GM12878 (cell line): ENCODE measurements at regions not wholly inside any gene's neighbourhood (a gene's known extent, or its start where the extent isn't known, plus 50 kb on each side); places are given as distances from the start of the nearest gene placed in this dataset.

Source experiments
- ATAC-seq: fragments of 200-7000 bp; cut with Tn5 transposase; 3 replicates; pipeline ENCODE4 v1.9.1; 2020; ENCODE audit warnings: mild to moderate bottlenecking, moderate library complexity
- BruUV-seq: library from RNA; stranded (reverse); fragments of 400-500 nt; replicated peaks from 2 replicates; lab custom pipeline; 2021; lab: Mats Ljungman, UMichigan
- CTCF ChIA-PET: fragments of 300-600 bp; sonication (Branson Sonifier 250); formaldehyde crosslinking; extraction: SDS; loops from one replicate; lab custom pipeline; 2021; ENCODE audit warnings: inconsistent platforms; lab: Yijun Ruan, JAX
- POLR2A ChIA-PET: fragments of 350-600 bp; formaldehyde crosslinking; extraction: SDS; loops from one replicate; lab custom pipeline; 2021; ENCODE audit warnings: inconsistent platforms; lab: Charles Lee
- RAD21 ChIA-PET: fragments of 300-600 bp; sonication (Branson Sonifier 250); formaldehyde crosslinking; loops from one replicate; lab custom pipeline; 2023; ENCODE audit warnings: antibody characterized with exemption; ENCODE audit not compliant: unreplicated experiment; lab: Charles Lee
- SMC1A ChIA-PET: fragments of 300-600 bp; sonication (Branson Sonifier 250); formaldehyde crosslinking; loops from one replicate; lab custom pipeline; 2023; ENCODE audit not compliant: unreplicated experiment, uncharacterized antibody; lab: Charles Lee
- DNase-seq: peaks from one replicate; pipeline ENCODE4 v3.0.0-alpha.2; 2011; ENCODE audit warnings: low read depth, low spot score
- FAIRE-seq: peaks from 3 replicates; lab custom pipeline; 2011; peaks lifted over from hg19 to GRCh38; lab: Jason Lieb, UNC
- H2AFZ ChIP-seq: 2 replicates; pipeline ENCODE4 v1.6.0; 2011; ENCODE audit warnings: low read depth, low read length, control low read depth; ENCODE audit not compliant: control insufficient read depth
- H3K27ac ChIP-seq: 2 replicates; pipeline ENCODE4 v1.5.1; 2011; ENCODE audit warnings: control low read depth; ENCODE audit not compliant: control insufficient read depth, insufficient read depth
- H3K27me3 ChIP-seq, 2 experiments: replicated peaks in 1 of 2; 2 replicates each; pipeline versions ENCODE4 v1.6.0 to v1.6.1; 2011; ENCODE audit warnings: low read length in 1 of 2; ENCODE audit not compliant: control insufficient read depth in 2 of 2, insufficient read depth in 2 of 2
- H3K36me3 ChIP-seq, 2 experiments: 2 replicates each; pipeline ENCODE4 v1.5.1; 2011; ENCODE audit warnings: low read length in 1 of 2; ENCODE audit not compliant: control insufficient read depth in 2 of 2, insufficient read depth in 2 of 2
- H3K4me1 ChIP-seq: 2 replicates; pipeline ENCODE4 v1.6.1; 2011; ENCODE audit warnings: mild to moderate bottlenecking, low read length, moderate library complexity, mixed read lengths; ENCODE audit not compliant: control insufficient read depth, insufficient read depth
- H3K4me2 ChIP-seq: 2 replicates; pipeline ENCODE4 v1.6.0; 2011; ENCODE audit warnings: control low read depth; ENCODE audit not compliant: control insufficient read depth, insufficient read depth
- H3K4me3 ChIP-seq: fragments of 200-600 bp; sonication (generic); 2 replicates; pipeline ENCODE4 v1.5.1; 2016
- H3K79me2 ChIP-seq: 2 replicates; pipeline ENCODE4 v1.6.0; 2011; ENCODE audit warnings: low read length; ENCODE audit not compliant: control insufficient read depth, insufficient read depth
- H3K9ac ChIP-seq: 2 replicates; pipeline ENCODE4 v1.8.0; 2011; ENCODE audit warnings: low read length, control low read depth, mixed read lengths; ENCODE audit not compliant: control insufficient read depth, insufficient read depth
- H3K9me3 ChIP-seq: replicated peaks from 3 replicates; pipeline ENCODE4 v1.5.1; 2011; ENCODE audit warnings: mild to moderate bottlenecking, low read length; ENCODE audit not compliant: control insufficient read depth, insufficient read depth
- H4K20me1 ChIP-seq: 2 replicates; pipeline ENCODE4 v1.6.0; 2011; ENCODE audit not compliant: control insufficient read depth, insufficient read depth
- CBFB ChIP-seq: IDR thresholded peaks from 2 replicates; pipeline ENCODE4 v1.6.1; 2016; ENCODE audit warnings: antibody characterized with exemption, low read depth
- CREB1 ChIP-seq: IDR thresholded peaks from 2 replicates; pipeline ENCODE4 v1.6.1; 2012; ENCODE audit warnings: low read depth, mild to moderate bottlenecking, inconsistent platforms
- KDM1A ChIP-seq: fragments of 200-600 bp; sonication (generic); IDR thresholded peaks from 2 replicates; pipeline ENCODE4 v1.6.1; 2016; ENCODE audit warnings: borderline replicate concordance
- MXI1 ChIP-seq: fragments of 150-350 bp; IDR thresholded peaks from 2 replicates; pipeline ENCODE4 v1.6.1; 2011; ENCODE audit warnings: low read depth, mild to moderate bottlenecking, inconsistent platforms, low read length, improper control_type of control experiment
- NR2F1 ChIP-seq: fragments of 450-650 bp; conservative IDR thresholded peaks from 2 replicates; pipeline ENCODE4 v1.6.1; 2017; ENCODE audit warnings: mild to moderate bottlenecking
- RCOR1 ChIP-seq: conservative IDR thresholded peaks from 2 replicates; pipeline ENCODE4 v1.6.1; 2012; ENCODE audit warnings: low read depth, low read length, improper control_type of control experiment
- SIN3A ChIP-seq: IDR thresholded peaks from 2 replicates; pipeline ENCODE4 v1.6.1; 2012; ENCODE audit warnings: low read depth, low read length, improper control_type of control experiment
- SPI1 ChIP-seq: IDR thresholded peaks from 2 replicates; pipeline ENCODE4 v1.6.1; 2011; ENCODE audit warnings: low read depth, mild to moderate bottlenecking, low read length, moderate library complexity, borderline replicate concordance; ENCODE audit not compliant: insufficient read depth
- WRNIP1 ChIP-seq: IDR thresholded peaks from 2 replicates; pipeline ENCODE4 v1.6.1; 2011; ENCODE audit warnings: low read depth, low read length, improper control_type of control experiment, borderline replicate concordance
- ZNF217 ChIP-seq: fragments of 450-650 bp; IDR thresholded peaks from 2 replicates; pipeline ENCODE4 v1.6.1; 2017; ENCODE audit warnings: antibody characterized with exemption, mild to moderate bottlenecking
- WGBS: methylation state at CpG from one replicate; pipeline ENCODE4 v1.1.6; 2016; ENCODE audit warnings: low lambda C conversion rate; ENCODE audit not compliant: insufficient replicate concordance, insufficient coverage; ENCODE audit errors: missing lambda C conversion rate; 5-methylcytosine and 5-hydroxymethylcytosine counted together
- in situ Hi-C: fragments of 300-500 bp; cut with MboI; formaldehyde crosslinking; loops from 9 replicates; pipeline ENCODE4 v1.14.3; 2018; ENCODE audit warnings: mixed read lengths
- intact Hi-C: fragments of 100-400 bp; cut with micrococcal nuclease; formaldehyde crosslinking; loops from one replicate; pipeline ENCODE4 v1.14.2; 2022; ENCODE audit not compliant: unreplicated experiment
- TF ChIP-seq, protein P1 (sequence below): fragments of 150-350 bp; IDR thresholded peaks from 2 replicates; pipeline ENCODE4 v1.6.1; 2016; ENCODE audit warnings: low read depth, low read length
- TF ChIP-seq, protein P2 (sequence below): fragments of 450-650 bp; IDR thresholded peaks from 2 replicates; pipeline ENCODE4 v1.6.1; 2014; ENCODE audit warnings: mild to moderate bottlenecking
- TF ChIP-seq, protein P3 (sequence below): fragments of 450-650 bp; IDR thresholded peaks from 2 replicates; pipeline ENCODE4 v1.6.1; 2018; ENCODE audit warnings: borderline replicate concordance, mild to moderate bottlenecking; ENCODE audit not compliant: partially characterized antibody
- TF ChIP-seq, protein P4 (sequence below): fragments of 450-650 bp; IDR thresholded peaks from 2 replicates; pipeline ENCODE4 v1.6.1; 2018; ENCODE audit warnings: mild to moderate bottlenecking, low read depth, moderate library complexity; ENCODE audit not compliant: partially characterized antibody

DNA sequence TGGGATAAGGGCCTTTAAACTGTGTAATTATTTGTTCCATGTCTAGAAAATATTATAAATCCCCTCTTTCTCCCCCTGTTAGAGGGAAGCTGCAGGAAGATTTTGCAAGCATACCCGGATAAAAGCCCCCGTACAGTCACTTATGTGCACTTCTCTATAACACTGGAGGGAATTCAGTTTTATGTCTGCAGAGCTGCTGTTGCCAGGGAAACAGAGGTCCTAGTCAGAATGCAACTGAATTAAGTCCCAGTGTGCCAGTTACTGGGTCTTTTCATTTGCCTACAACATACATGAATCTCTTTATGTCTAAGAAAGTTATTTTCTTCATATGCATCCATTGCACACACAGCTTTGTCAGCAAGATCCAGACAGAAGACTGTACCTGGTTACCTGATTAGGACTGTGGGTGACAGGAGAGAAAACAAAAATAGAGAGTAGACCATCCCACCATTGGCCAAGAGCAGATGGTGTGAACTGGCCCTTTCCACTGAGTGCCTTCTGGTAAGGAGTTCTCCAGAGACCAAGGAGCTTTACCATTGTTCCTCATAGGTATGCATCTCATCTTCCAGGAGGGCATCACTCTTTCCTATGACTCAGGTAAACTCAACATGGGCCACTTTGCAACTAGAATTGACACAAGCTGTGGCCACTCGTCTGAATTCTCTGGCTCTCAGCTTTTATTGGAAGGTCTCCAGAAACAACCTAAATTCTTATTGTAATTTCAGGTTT lies 180.8 kb upstream of the PHACTR1 start:
- 12% methylated on average over 3 of the region's 3 CpGs for WGBS
- intact Hi-C loops = no loop called here
- SMC1A ChIA-PET = interaction anchor here (1.2 kb wide), 1 partner anchor 31 kb away, joined by 4 read pairs; no protein-coding TSS in a partner anchor
- TF ChIP-seq RCOR1 = no peak
- TF ChIP-seq KDM1A = no peak
- TF ChIP-seq NR2F1 = no peak
- TF ChIP-seq MXI1 = no peak
- TF ChIP-seq CREB1 = no peak
- no peak for TF ChIP-seq WRNIP1
- TF ChIP-seq, protein P1, sequence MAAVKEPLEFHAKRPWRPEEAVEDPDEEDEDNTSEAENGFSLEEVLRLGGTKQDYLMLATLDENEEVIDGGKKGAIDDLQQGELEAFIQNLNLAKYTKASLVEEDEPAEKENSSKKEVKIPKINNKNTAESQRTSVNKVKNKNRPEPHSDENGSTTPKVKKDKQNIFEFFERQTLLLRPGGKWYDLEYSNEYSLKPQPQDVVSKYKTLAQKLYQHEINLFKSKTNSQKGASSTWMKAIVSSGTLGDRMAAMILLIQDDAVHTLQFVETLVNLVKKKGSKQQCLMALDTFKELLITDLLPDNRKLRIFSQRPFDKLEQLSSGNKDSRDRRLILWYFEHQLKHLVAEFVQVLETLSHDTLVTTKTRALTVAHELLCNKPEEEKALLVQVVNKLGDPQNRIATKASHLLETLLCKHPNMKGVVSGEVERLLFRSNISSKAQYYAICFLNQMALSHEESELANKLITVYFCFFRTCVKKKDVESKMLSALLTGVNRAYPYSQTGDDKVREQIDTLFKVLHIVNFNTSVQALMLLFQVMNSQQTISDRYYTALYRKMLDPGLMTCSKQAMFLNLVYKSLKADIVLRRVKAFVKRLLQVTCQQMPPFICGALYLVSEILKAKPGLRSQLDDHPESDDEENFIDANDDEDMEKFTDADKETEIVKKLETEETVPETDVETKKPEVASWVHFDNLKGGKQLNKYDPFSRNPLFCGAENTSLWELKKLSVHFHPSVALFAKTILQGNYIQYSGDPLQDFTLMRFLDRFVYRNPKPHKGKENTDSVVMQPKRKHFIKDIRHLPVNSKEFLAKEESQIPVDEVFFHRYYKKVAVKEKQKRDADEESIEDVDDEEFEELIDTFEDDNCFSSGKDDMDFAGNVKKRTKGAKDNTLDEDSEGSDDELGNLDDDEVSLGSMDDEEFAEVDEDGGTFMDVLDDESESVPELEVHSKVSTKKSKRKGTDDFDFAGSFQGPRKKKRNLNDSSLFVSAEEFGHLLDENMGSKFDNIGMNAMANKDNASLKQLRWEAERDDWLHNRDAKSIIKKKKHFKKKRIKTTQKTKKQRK = no peak
- TF ChIP-seq, protein P2, sequence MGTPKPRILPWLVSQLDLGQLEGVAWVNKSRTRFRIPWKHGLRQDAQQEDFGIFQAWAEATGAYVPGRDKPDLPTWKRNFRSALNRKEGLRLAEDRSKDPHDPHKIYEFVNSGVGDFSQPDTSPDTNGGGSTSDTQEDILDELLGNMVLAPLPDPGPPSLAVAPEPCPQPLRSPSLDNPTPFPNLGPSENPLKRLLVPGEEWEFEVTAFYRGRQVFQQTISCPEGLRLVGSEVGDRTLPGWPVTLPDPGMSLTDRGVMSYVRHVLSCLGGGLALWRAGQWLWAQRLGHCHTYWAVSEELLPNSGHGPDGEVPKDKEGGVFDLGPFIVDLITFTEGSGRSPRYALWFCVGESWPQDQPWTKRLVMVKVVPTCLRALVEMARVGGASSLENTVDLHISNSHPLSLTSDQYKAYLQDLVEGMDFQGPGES = no peak
- TF ChIP-seq SIN3A = no peak
- TF ChIP-seq, protein P3, sequence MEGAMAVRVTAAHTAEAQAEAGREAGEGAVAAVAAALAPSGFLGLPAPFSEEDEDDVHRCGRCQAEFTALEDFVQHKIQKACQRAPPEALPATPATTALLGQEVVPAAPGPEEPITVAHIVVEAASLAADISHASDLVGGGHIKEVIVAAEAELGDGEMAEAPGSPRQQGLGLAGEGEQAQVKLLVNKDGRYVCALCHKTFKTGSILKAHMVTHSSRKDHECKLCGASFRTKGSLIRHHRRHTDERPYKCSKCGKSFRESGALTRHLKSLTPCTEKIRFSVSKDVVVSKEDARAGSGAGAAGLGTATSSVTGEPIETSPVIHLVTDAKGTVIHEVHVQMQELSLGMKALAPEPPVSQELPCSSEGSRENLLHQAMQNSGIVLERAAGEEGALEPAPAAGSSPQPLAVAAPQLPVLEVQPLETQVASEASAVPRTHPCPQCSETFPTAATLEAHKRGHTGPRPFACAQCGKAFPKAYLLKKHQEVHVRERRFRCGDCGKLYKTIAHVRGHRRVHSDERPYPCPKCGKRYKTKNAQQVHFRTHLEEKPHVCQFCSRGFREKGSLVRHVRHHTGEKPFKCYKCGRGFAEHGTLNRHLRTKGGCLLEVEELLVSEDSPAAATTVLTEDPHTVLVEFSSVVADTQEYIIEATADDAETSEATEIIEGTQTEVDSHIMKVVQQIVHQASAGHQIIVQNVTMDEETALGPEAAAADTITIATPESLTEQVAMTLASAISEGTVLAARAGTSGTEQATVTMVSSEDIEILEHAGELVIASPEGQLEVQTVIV = no peak
- TF ChIP-seq SPI1 = no peak
- TF ChIP-seq CBFB = no peak
- TF ChIP-seq, protein P4, sequence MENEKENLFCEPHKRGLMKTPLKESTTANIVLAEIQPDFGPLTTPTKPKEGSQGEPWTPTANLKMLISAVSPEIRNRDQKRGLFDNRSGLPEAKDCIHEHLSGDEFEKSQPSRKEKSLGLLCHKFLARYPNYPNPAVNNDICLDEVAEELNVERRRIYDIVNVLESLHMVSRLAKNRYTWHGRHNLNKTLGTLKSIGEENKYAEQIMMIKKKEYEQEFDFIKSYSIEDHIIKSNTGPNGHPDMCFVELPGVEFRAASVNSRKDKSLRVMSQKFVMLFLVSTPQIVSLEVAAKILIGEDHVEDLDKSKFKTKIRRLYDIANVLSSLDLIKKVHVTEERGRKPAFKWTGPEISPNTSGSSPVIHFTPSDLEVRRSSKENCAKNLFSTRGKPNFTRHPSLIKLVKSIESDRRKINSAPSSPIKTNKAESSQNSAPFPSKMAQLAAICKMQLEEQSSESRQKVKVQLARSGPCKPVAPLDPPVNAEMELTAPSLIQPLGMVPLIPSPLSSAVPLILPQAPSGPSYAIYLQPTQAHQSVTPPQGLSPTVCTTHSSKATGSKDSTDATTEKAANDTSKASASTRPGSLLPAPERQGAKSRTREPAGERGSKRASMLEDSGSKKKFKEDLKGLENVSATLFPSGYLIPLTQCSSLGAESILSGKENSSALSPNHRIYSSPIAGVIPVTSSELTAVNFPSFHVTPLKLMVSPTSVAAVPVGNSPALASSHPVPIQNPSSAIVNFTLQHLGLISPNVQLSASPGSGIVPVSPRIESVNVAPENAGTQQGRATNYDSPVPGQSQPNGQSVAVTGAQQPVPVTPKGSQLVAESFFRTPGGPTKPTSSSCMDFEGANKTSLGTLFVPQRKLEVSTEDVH = no peak
- TF ChIP-seq ZNF217 = no peak

More for the DNA sequence above, 180.8 kb upstream of the PHACTR1 start:
- no peak overlapping the region for H3K4me3 ChIP-seq
- no peak overlapping the region for H3K4me2 ChIP-seq
- H4K20me1 ChIP-seq = no peaks in the 10 kb centered on the region
- no peaks in the 10 kb centered on the region for H3K4me1 ChIP-seq
- H3K27ac ChIP-seq = no peak overlapping the region
- in situ Hi-C loops = no loop called here
- H3K36me3 ChIP-seq = no peaks in the 10 kb centered on the region
- no peak for DNase-seq
- ChIA-PET CTCF (no interaction called here), RAD21 (interaction anchor here (0.7 kb wide), 1 partner anchor 245 kb away, joined by 3 read pairs; the partner anchor contains the start of gene EDN1), POLR2A (no interaction called here)
- H3K9me3 ChIP-seq = no peaks in the 10 kb centered on the region; the same call in 2 of the 3 replicates
- no peak for FAIRE-seq
- BruUV-seq = no TSS peak
- no peaks in the 10 kb centered on the region for H3K79me2 ChIP-seq
- peak; percentile 40 for ATAC-seq
- H2AFZ ChIP-seq = no peak overlapping the region; the same call in 1 of the 2 replicates
- no peak overlapping the region for H3K9ac ChIP-seq
- peaks cover 0 to 2% of the 10 kb centered on the region in 2 experiments; a peak in 1 of 4 replicates for H3K27me3 ChIP-seq
